Kidney (tissue), 13 donors: ENCODE measurements at regions not wholly inside any gene's neighbourhood (a gene's known extent, or its start where the extent isn't known, plus 50 kb on each side); places are given as distances from the start of the nearest gene placed in this dataset.

Experiments
- DNase-seq, 5 donors: peaks; one replicate each; pipeline ENCODE4 v3.0.0-alpha.2; 2013 to 2020
- FAIRE-seq: peaks from 2 replicates; lab custom pipeline; 2012; peaks lifted over from hg19 to GRCh38; lab: Jason Lieb, UNC
- H3K27ac ChIP-seq, 2 donors: one replicate each; pipeline ENCODE4 v1.7.0; 2013; ENCODE audit warnings: low read depth in 2 of 2, low read length in 2 of 2, inconsistent platforms in 1 of 2
- H3K27me3 ChIP-seq: one replicate; pipeline ENCODE4 v1.7.1; 2013; ENCODE audit warnings: low read length, inconsistent platforms; ENCODE audit not compliant: control insufficient read depth, insufficient read depth
- H3K36me3 ChIP-seq, 3 donors: one replicate each; pipeline versions ENCODE4 v1.7.0 to v1.7.1; 2013; ENCODE audit warnings: low read length in 3 of 3, control low read depth in 1 of 3, inconsistent platforms in 1 of 3; ENCODE audit not compliant: insufficient read depth in 3 of 3, control insufficient read depth in 2 of 3
- H3K4me1 ChIP-seq, 3 donors: one replicate each; pipeline versions ENCODE4 v1.7.0 to v1.7.1; 2013; ENCODE audit warnings: low read length in 3 of 3, inconsistent platforms in 1 of 3, low read depth in 1 of 3; ENCODE audit not compliant: control insufficient read depth in 2 of 3, insufficient read depth in 2 of 3
- H3K4me3 ChIP-seq, 3 donors: one replicate each; pipeline versions ENCODE4 v1.7.0 to v1.8.1; 2013; ENCODE audit warnings: low read length in 3 of 3, control low read depth in 1 of 3, inconsistent platforms in 1 of 3
- H3K9ac ChIP-seq, 3 donors: one replicate each; pipeline versions ENCODE4 v1.7.0 to v1.7.1; 2013; ENCODE audit warnings: low read length in 3 of 3, control low read depth in 1 of 3, inconsistent platforms in 1 of 3
- H3K9me3 ChIP-seq, 3 donors: one replicate each; pipeline versions ENCODE4 v1.7.0 to v1.7.1; 2013; ENCODE audit warnings: low read length in 3 of 3, control low read depth in 1 of 3, inconsistent platforms in 1 of 3; ENCODE audit not compliant: control insufficient read depth in 2 of 3, insufficient read depth in 1 of 3
- CTCF ChIP-seq: IDR thresholded peaks from 3 replicates; pipeline ENCODE4 v1.5.1; 2012; ENCODE audit warnings: mild to moderate bottlenecking, moderate library complexity, borderline replicate concordance; ENCODE audit not compliant: insufficient read depth; ENCODE audit errors: extremely low read depth
- intact Hi-C: fragments of 100-400 bp; cut with DNase I; formaldehyde crosslinking; loops from one replicate; pipeline ENCODE4 v1.11.1; 2022
- donor health status: control.
- donor health status: control.
- donor health status: control.
- donor health status: control.
- donor health status: control.
- donor health status: DM: yes; HTN: yes; CAD: no.
- donor health status: Normal renal cell carcinoma (clear cell type).

- Histone ChIP-seq H3K4me1 (no peaks in the 10 kb centered on the region), H3K9ac (no peak overlapping the region), H3K36me3 (no peaks in the 10 kb centered on the region), H3K27ac (no peak overlapping the region), H3K9me3 (no peaks in the 10 kb centered on the region), H3K27me3 (no peaks in the 10 kb centered on the region), H3K4me3 (no peak overlapping the region)
- no peak for TF ChIP-seq CTCF
- FAIRE-seq = no peak
- no peak for DNase-seq
- intact Hi-C loops = no loop called here
Observed at GRCh38 chr2:23015651-23016200, 369.3 kb upstream of the KLHL29 start.

- Histone ChIP-seq H3K9ac (no peak overlapping the region), H3K9me3 (no peaks in the 10 kb centered on the region), H3K36me3 (no peaks in the 10 kb centered on the region), H3K4me3 (no peak overlapping the region), H3K27me3 (no peaks in the 10 kb centered on the region), H3K27ac (no peak overlapping the region), H3K4me1 (no peaks in the 10 kb centered on the region)
- FAIRE-seq = no peak
- TF ChIP-seq CTCF = no peak
- intact Hi-C loops = no loop called here
- no peak for DNase-seq
Observed at GRCh38 chr2:23019476-23019875, 365.5 kb upstream of the KLHL29 start.

- no peaks in the 10 kb centered on the region for H3K27me3 ChIP-seq
- H3K36me3 ChIP-seq = no peaks in the 10 kb centered on the region
- no peak overlapping the region for H3K27ac ChIP-seq
- FAIRE-seq (no peak), DNase-seq (no peak)
- intact Hi-C loops = no loop called here
- H3K4me1 ChIP-seq = no peaks in the 10 kb centered on the region
- no peaks in the 10 kb centered on the region for H3K9me3 ChIP-seq
- TF ChIP-seq CTCF = no peak
- no peak overlapping the region for H3K9ac ChIP-seq
- H3K4me3 ChIP-seq = no peak overlapping the region
Observed at GRCh38 chr2:23020659-23021058, 364.3 kb upstream of the KLHL29 start.
